Tibial nerve (tissue), 4 donors: ENCODE measurements at regions not wholly inside any gene's neighbourhood (a gene's known extent, or its start where the extent isn't known, plus 50 kb on each side); places are given as distances from the start of the nearest gene placed in this dataset.

Experiments used
- EP300 ChIP-seq, 2 donors: sonication (generic); formaldehyde crosslinking; IDR thresholded peaks; one replicate each; pipeline ENCODE4 v1.6.1; 2017; ENCODE audit warnings: antibody characterized with exemption in 2 of 2, mild to moderate bottlenecking in 1 of 2
- POLR2A ChIP-seq, 2 donors: fragments of 450-650 bp; IDR thresholded peaks; one replicate each; pipeline ENCODE4 v1.6.1; 2017; ENCODE audit warnings: antibody characterized with exemption in 2 of 2, mild to moderate bottlenecking in 2 of 2, moderate library complexity in 2 of 2
- TF ChIP-seq, protein P1 (sequence below), 5 experiments: fragments of 200-600 bp in 3 of 5; fragments of 450-650 bp in 2 of 5; sonication (generic) in 3 of 5; IDR thresholded peaks; one replicate each; pipeline ENCODE4 v1.5.1; 2016 to 2019; ENCODE audit warnings: antibody characterized with exemption in 5 of 5, mild to moderate bottlenecking in 3 of 5, moderate library complexity in 2 of 5

DNA sequence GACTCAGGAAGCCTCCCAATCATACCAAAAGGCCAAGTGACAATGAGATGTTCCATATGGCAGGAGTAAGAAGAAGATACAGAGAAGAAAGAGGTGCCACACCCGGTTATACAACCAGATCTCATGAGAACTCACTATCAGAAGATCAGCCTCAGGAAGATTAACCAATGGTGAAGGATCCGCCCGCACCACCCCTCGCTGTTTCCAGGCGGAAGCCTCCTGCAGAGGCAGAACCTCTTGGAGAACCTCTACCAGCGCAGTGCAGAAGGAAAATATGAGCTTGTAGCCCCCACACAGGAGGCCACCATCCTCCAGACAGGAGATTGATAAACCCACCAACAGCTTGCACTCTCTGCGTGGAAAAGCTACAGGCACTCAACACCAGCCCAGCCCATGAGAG, 245.1 kb downstream of the POTED start:
- TF ChIP-seq, protein P1, sequence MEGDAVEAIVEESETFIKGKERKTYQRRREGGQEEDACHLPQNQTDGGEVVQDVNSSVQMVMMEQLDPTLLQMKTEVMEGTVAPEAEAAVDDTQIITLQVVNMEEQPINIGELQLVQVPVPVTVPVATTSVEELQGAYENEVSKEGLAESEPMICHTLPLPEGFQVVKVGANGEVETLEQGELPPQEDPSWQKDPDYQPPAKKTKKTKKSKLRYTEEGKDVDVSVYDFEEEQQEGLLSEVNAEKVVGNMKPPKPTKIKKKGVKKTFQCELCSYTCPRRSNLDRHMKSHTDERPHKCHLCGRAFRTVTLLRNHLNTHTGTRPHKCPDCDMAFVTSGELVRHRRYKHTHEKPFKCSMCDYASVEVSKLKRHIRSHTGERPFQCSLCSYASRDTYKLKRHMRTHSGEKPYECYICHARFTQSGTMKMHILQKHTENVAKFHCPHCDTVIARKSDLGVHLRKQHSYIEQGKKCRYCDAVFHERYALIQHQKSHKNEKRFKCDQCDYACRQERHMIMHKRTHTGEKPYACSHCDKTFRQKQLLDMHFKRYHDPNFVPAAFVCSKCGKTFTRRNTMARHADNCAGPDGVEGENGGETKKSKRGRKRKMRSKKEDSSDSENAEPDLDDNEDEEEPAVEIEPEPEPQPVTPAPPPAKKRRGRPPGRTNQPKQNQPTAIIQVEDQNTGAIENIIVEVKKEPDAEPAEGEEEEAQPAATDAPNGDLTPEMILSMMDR (IDR thresholded peaks at IDR 0.05) = no peak
- no peak for TF ChIP-seq POLR2A (IDR thresholded peaks at IDR 0.05)
- TF ChIP-seq EP300 (IDR thresholded peaks at IDR 0.05) = no peak
